ENCODE measurements at regions not wholly inside any gene's neighbourhood (a gene's known extent, or its start where the extent isn't known, plus 50 kb on each side); places are given as distances from the start of the nearest gene placed in this dataset.

DNA sequence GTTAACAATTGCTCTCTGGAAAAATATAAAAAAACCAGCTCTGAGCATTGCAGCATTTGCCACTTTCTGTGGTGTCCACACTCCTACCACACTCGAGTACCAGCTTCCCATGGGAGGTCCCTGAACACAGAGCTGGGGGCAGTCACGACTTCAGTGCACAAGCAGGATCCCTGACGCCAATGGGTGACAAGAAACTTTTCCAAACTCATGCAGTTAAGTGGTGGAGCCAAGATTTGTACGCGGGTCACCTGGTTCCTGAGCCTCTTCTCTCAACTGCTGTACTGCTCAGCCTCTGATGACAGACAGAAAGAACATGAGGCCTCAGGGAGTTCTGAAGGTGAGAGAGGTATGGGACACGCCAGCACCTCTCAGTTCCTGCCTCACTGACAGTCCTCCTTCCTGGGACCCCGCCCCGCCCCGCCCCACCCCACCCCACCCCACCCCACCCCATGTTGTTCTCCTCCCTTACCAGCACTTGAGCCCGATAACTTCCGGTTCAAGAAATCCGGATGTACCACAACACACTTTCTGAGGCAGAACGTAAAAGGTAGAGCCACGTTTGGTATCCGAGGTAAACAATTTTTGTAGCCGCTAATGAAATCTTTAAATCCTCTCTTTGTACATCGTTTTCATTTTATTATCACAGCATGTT, 287.6 kb downstream of the MYCN start:
- TF ChIP-seq SUZ12 (IDR thresholded peaks at IDR 0.05; ENCODE audit: extremely low read depth, insufficient read depth, insufficient read length) (no peak), ZNF274 (IDR thresholded peaks at IDR 0.05; ENCODE audit: low read depth, low read length) (no peak), YY1 (IDR thresholded peaks at IDR 0.05; ENCODE audit: insufficient read depth, insufficient read length) (no peak)
